ENCODE measurements at regions not wholly inside any gene's neighbourhood (a gene's known extent, or its start where the extent isn't known, plus 50 kb on each side); places are given as distances from the start of the nearest gene placed in this dataset.
"Not testable (repeated sequence)": the region's sequence is repeated elsewhere in the genome, so short reads cannot be mapped to it uniquely, and the experiment has no call there.

- no peak for ATAC-seq
- TF ChIP-seq ZNF70 (CRISPR knock-in tag; IDR thresholded peaks at IDR 0.05) (no peak), PPARA (CRISPR knock-in tag; IDR thresholded peaks at IDR 0.05; ENCODE audit: borderline replicate concordance) (no peak), CSDC2 (CRISPR knock-in tag; IDR thresholded peaks at IDR 0.05) (no peak), RARB (CRISPR knock-in tag; IDR thresholded peaks at IDR 0.05) (no peak), PATZ1 (CRISPR knock-in tag; IDR thresholded peaks at IDR 0.05; ENCODE audit: borderline replicate concordance) (no peak), ARNTL (CRISPR knock-in tag; IDR thresholded peaks at IDR 0.05; ENCODE audit: borderline replicate concordance, low read depth) (no peak), TSHZ2 (CRISPR knock-in tag; IDR thresholded peaks at IDR 0.05) (no peak), BACH2 (CRISPR knock-in tag; IDR thresholded peaks at IDR 0.05; ENCODE audit: borderline replicate concordance) (no peak), ZNF565 (CRISPR knock-in tag; conservative IDR thresholded peaks at IDR 0.05; ENCODE audit: low read depth) (no peak), OSR1 (CRISPR knock-in tag; IDR thresholded peaks at IDR 0.05) (no peak), ESRRG (CRISPR knock-in tag; IDR thresholded peaks at IDR 0.05) (no peak), GLIS3 (CRISPR knock-in tag; IDR thresholded peaks at IDR 0.05) (no peak), CREB5 (CRISPR knock-in tag; IDR thresholded peaks at IDR 0.05; ENCODE audit: low read depth) (no peak), ZFP30 (CRISPR knock-in tag; IDR thresholded peaks at IDR 0.05) (no peak), TOX (CRISPR knock-in tag; IDR thresholded peaks at IDR 0.05; ENCODE audit: borderline replicate concordance) (no peak), ISL1 (CRISPR knock-in tag; IDR thresholded peaks at IDR 0.05) (no peak)
- TF ChIP-seq, protein P1, sequence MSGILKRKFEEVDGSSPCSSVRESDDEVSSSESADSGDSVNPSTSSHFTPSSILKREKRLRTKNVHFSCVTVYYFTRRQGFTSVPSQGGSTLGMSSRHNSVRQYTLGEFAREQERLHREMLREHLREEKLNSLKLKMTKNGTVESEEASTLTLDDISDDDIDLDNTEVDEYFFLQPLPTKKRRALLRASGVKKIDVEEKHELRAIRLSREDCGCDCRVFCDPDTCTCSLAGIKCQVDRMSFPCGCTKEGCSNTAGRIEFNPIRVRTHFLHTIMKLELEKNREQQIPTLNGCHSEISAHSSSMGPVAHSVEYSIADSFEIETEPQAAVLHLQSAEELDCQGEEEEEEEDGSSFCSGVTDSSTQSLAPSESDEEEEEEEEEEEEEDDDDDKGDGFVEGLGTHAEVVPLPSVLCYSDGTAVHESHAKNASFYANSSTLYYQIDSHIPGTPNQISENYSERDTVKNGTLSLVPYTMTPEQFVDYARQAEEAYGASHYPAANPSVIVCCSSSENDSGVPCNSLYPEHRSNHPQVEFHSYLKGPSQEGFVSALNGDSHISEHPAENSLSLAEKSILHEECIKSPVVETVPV (CRISPR knock-in tag; IDR thresholded peaks at IDR 0.05) = no peak
- TF ChIP-seq, protein P2, sequence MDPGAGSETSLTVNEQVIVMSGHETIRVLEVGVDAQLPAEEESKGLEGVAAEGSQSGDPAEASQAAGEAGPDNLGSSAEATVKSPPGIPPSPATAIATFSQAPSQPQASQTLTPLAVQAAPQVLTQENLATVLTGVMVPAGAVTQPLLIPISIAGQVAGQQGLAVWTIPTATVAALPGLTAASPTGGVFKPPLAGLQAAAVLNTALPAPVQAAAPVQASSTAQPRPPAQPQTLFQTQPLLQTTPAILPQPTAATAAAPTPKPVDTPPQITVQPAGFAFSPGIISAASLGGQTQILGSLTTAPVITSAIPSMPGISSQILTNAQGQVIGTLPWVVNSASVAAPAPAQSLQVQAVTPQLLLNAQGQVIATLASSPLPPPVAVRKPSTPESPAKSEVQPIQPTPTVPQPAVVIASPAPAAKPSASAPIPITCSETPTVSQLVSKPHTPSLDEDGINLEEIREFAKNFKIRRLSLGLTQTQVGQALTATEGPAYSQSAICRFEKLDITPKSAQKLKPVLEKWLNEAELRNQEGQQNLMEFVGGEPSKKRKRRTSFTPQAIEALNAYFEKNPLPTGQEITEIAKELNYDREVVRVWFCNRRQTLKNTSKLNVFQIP (CRISPR knock-in tag; IDR thresholded peaks at IDR 0.05; ENCODE audit: borderline replicate concordance, low read depth) = no peak
These were observed 636.2 kb upstream of the SGO1 start for GRCh38 chr3:20822251-20822650.

GRCh38 chr3:20820872-20821271, 634.9 kb upstream of the SGO1 start:
- not testable (repeated sequence) for ATAC-seq

GRCh38 chr3:20811631-20812030, 625.6 kb upstream of the SGO1 start:
- no peak for ATAC-seq
- no peak for TF ChIP-seq CREB5 (CRISPR knock-in tag; IDR thresholded peaks at IDR 0.05; ENCODE audit: low read depth)
- TF ChIP-seq ARNTL (CRISPR knock-in tag; IDR thresholded peaks at IDR 0.05; ENCODE audit: borderline replicate concordance, low read depth) = no peak
- no peak for TF ChIP-seq ZC3H10 (CRISPR knock-in tag; IDR thresholded peaks at IDR 0.05)
- TF ChIP-seq, protein P1 (CRISPR knock-in tag; IDR thresholded peaks at IDR 0.05) = no peak
- no peak for TF ChIP-seq ZNF565 (CRISPR knock-in tag; conservative IDR thresholded peaks at IDR 0.05; ENCODE audit: low read depth)
- no peak for TF ChIP-seq CSDC2 (CRISPR knock-in tag; IDR thresholded peaks at IDR 0.05)
- TF ChIP-seq ZFP3 (CRISPR knock-in tag; IDR thresholded peaks at IDR 0.05) = no peak
- no peak for TF ChIP-seq PPARA (CRISPR knock-in tag; IDR thresholded peaks at IDR 0.05; ENCODE audit: borderline replicate concordance)
- TF ChIP-seq, protein P2 (CRISPR knock-in tag; IDR thresholded peaks at IDR 0.05; ENCODE audit: borderline replicate concordance, low read depth) = no peak
- no peak for TF ChIP-seq ZNF70 (CRISPR knock-in tag; IDR thresholded peaks at IDR 0.05)
- no peak for TF ChIP-seq ZFP30 (CRISPR knock-in tag; IDR thresholded peaks at IDR 0.05)
- no peak for TF ChIP-seq RARB (CRISPR knock-in tag; IDR thresholded peaks at IDR 0.05)
- no peak for TF ChIP-seq GLIS3 (CRISPR knock-in tag; IDR thresholded peaks at IDR 0.05)
- no peak for TF ChIP-seq BACH2 (CRISPR knock-in tag; IDR thresholded peaks at IDR 0.05; ENCODE audit: borderline replicate concordance)

Data from SK-N-SH treated with all-trans-retinoic acid at 6 μM for 48 hours (cell line).